Sciatic nerve (tissue), 2 donors: ENCODE measurements at regions not wholly inside any gene's neighbourhood (a gene's known extent, or its start where the extent isn't known, plus 50 kb on each side); places are given as distances from the start of the nearest gene placed in this dataset.
"Not testable (repeated sequence)": the region's sequence is repeated elsewhere in the genome, so short reads cannot be mapped to it uniquely, and the experiment has no call there.

Experiments used
- ATAC-seq: fragments of 200-7000 bp; cut with Tn5 transposase; one replicate; pipeline ENCODE4 v1.9.1; 2020; ENCODE audit warnings: mild to moderate bottlenecking, moderate library complexity
- DNase-seq: peaks from one replicate; pipeline ENCODE4 v3.0.0-alpha.2; 2020; ENCODE audit warnings: low spot score
- intact Hi-C: fragments of 100-400 bp; cut with DNase I; formaldehyde crosslinking; loops from one replicate; pipeline ENCODE4 v1.14.2; 2022
- donor health status: DM: no; HTN: no; CAD: no.
- donor health status: DM: no; HTN: no; CAD: no.

DNA sequence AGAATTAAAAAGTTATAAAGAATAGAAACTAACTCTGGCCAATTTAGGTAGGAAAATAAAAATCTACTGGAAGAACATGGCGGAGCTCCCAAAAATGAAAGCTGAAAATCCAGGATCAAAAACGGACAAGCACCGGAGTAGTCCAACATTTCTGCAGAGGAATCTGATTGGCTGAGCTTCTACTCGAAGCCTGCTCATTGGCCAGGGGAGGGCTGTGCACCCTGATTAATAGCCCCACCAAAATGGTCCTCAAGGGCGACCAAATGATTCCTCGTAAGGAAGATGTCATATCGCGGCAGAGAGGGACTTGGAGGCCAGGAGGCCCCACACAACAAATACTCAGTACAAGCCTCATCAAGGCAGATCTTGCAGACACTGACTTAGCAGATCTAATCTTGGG lies 900.7 kb downstream of the UQCRFS1 start:
- intact Hi-C loops, result no loop called here
- ATAC-seq (no peak), DNase-seq (no peak)

DNA sequence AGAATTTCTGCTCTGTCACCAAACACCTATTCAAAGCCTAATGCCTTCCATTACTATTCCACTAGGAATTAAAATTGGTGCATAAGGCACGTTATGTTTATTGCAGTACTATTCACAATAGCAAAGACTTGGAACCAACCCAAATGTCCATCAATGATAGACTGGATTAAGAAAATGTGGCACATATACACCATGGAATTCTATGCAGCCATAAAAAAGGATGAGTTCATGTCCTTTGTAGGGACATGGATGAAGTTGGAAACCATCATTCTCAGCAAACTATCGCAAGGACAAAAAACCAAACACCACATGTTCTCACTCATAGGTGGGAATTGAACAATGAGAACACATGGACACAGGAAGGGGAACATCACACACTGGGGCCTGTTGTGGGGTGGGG lies 902.1 kb downstream of the UQCRFS1 start:
- ATAC-seq, DNase-seq, intact Hi-C loops: not testable (repeated sequence)

DNA sequence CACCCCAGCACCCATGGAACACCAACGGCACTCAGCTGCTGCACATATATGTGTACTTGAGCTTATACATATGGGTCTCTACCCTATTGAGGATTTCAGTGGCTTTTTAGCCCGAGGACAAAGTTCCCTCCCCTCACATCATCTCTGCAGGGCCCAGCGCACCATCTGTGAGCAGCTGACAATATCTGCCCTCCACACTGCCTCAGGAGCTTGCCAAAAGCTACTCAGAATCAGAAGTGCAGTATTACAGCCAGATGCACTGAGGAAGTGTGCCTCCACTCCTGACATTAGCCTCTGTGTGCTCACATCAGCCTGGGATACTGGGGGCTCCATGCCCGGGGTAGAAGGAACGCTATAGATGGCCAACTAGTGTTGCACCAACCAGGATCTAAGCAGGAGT lies 903.9 kb downstream of the UQCRFS1 start:
- intact Hi-C loops, result no loop called here
- ATAC-seq, result no peak

DNA sequence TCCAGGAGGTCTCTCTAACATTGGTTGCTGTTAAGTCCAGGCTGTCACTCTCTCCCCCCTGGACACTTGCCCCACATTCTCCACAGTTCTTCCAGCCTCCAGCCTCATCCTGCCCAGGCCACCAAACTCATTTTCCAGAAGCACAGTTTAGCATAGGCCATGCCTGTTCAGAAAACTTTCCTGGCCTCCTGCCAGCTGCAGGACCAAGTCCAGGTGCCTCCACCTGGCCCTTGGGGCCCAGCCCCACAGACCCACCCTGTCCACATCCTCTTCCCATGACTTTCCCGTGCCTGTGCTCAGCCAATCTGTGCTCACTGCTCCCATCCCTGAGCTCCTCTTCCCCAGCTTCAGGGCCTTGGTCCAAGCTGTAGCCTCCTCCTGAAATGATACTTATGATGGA lies 905.0 kb downstream of the UQCRFS1 start:
- DNase-seq (no peak), ATAC-seq (no peak)
- intact Hi-C loops, result no loop called here

More for the DNA sequence above, 903.9 kb downstream of the UQCRFS1 start:
- no peak for DNase-seq

DNA sequence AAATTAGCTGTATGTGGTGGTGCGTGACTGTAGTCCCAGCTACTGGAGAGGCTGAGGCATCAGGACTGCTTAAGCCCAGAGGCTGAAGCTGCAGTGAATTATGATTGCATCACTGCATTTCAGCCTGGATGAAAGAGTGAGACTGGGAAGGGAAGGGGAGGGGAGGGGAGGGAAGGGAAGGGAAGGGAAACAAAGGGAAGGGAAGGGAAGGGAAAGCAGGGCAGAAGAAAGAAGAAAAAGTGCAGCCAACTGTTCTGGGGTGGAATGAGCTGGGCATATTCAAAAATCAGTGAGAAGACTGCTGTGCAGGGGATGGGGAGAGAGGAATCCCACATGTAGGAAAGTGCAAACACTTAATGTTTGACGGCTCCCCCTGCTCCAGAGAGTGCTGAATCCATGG lies 905.5 kb downstream of the UQCRFS1 start:
- ATAC-seq, result no peak
- DNase-seq, result no peak
- intact Hi-C loops, result no loop called here

DNA sequence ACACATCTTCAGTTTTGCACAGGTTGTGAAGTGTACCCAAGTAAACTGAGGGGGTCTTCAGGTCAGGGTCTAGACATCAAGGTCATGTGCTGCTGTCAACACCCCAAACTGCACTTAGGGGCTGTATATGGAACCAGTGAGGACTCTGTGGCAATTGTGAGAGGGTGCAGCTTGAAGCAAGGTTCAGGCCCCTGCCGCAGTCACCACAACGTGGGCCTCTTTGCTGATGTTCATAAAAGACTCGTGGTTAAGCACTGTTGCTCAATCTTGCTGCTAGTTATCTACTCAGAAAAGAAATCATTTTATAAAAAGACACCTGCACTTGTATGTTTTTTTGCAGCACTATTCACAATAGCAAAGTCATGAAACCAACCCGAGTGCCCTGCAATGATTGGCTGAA lies 907.4 kb downstream of the UQCRFS1 start:
- ATAC-seq (no peak), DNase-seq (no peak)
- intact Hi-C loops, result no loop called here

DNA sequence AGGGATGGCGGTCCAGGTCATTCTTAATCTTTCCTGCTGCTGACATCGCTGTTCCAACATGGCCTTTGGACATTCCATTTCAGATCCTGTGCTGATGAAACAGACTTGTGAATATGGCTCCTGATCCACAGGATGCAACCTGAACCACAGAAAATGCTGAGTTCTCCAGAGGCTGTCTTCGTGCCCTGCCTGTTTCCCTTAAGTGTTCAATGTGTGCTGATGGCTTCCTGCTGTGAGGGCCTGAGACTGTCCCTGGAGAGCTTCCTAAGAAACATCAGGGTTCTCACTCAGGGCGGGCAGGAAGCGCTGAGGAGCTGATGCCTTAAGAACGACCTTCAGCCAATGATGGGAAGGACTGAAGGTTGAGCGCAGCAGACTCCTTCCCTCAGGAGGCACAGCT lies 909.4 kb downstream of the UQCRFS1 start:
- no peak for ATAC-seq
- intact Hi-C loops, result no loop called here
- no peak for DNase-seq

DNA sequence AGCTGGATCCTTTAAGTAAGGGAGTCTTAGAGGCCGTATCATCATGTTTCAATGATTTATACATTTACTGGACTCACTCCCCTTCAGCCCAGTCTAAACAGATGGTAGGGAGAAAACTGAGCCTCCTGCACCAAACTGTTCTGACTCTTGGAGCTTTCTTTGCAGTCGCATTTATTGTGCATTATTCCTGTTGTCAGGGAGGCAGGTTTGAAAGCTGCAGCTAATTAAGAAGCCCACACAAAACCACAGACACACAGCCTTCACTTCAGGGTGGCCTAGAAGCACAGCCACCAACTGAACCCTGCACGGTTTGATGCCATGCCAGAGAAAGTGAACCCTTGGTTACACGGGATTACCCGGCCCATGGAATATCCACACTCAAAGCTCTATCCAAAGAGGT lies 911.0 kb downstream of the UQCRFS1 start:
- ATAC-seq (no peak), DNase-seq (no peak)
- intact Hi-C loops, result no loop called here

DNA sequence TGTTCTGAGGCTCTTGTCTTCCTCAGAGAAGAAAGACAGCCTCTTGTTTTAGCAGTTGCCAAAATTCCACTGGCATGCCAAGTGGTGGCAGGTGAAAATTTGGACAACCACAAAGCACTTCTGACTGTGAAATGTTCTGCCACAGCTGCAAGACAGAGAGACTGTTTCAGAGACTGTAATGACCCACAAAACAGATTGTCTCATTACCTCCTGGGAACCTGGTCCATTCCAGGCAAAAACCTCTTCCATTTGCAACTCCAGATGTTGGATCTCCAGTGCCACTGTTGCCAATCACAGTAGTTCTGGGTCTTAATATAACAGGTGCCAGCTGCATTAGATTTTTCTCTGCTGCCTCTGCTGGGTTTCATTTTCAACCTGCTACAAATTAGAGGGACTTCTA lies 911.5 kb downstream of the UQCRFS1 start:
- ATAC-seq (no peak), DNase-seq (no peak)
- intact Hi-C loops, result no loop called here

DNA sequence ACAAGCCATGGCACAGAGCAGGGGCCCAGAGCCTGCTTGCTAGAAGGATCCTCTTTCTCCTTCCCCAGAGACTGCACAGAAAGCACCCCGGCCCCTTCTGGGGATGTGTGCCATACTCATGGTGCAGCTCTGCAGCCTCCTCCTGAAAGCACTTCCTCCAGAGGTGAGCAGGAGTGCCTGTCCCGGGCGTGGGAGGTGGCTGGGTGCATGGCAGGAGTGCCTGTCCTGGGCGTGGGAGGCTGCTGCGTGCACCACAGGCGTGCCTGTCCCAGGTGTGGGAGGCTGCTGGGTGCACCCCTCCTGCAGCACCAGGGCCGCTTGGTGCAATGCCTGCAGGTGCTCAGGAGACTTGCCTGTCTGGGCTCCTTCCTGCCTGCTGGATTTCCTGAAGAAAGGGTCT lies 913.3 kb downstream of the UQCRFS1 start:
- DNase-seq, result no peak
- ATAC-seq, result no peak
- intact Hi-C loops, result no loop called here

DNA sequence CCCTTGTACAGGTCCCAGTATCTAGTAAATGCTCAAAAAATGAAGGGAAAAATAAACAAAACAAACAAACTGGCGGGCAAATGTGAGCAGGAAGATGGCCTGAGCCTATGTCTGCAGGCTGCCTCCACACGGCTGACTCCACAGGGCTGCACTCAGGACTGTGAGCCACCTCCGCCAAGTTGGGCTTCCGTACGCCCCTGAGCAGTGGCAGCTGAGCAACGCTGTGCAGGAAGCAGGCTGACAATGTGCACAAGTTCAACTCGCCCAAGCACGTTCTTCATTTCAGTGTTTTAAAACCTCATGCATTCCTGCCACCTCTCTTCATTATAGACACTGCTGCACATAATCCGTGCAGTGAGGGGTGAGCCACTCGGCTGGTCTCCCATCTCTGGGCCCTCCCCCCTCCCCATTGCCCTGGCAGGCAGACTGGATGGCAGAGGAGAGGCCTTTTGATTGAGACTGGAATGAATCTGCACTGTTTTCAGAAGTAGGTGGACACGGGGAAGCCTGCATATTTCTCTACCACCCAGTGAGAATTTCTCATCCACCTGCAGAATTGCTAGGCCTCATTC lies 915.3 kb downstream of the UQCRFS1 start:
- intact Hi-C loops, result no loop called here
- no peak for DNase-seq
- ATAC-seq, result no peak

DNA sequence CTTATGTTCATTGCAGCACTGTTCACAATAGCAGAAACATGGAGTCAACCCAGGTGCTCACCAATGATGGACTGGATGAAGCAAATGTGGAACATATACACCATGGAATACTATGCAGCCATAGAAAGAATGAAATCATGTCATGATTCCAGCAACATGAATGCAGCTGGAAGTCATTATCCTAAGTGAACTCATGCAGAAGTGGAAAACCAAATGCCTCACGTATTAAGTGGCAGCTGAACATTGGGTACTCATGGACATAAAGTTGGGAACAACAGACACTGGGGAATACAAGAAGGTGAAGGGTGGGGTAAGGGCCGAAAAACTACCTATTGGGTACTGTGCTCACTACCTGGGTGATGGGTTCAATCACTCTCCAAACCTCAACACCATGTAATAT lies 915.9 kb downstream of the UQCRFS1 start:
- DNase-seq, result no peak
- no peak for ATAC-seq
- intact Hi-C loops, result no loop called here

DNA sequence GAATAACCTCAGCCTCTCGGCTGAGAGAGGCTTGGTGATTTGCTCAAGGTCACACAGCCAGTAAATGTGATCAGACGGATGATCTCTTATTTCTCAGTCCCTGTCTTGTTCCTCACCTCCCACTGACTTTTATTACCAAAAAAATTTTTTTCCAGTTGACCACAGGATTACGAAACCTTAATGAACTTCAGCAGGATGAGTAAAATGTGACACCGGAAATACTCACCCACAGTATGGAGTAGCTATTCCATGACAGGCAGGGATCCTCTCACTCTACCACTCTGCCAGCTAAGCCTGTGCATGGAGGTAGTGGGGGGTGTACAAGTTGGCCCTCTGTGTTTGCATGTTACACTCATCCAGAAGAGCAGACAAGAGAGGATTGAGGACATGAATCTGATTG lies 916.4 kb downstream of the UQCRFS1 start:
- ATAC-seq (no peak), DNase-seq (no peak)
- intact Hi-C loops, result no loop called here

DNA sequence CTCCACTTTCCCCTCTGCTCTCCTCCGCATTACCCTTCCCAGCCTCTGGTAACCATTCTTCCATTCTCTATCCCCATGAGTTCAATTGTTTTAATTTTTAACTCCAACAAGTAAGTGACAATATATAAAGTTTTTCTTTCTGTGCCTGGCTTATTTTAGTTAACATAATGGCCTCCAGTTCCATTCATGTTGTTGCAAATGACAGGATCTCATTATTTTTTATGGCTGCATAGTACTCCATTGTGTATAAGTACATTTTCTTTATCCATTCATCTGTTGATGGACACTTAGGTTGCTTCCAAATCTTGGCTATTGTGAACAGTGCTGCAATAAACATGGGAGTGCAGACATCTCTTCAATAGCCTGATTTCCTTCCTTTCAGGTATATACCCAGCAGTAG lies 918.0 kb downstream of the UQCRFS1 start:
- intact Hi-C loops, result not testable (repeated sequence)

DNA sequence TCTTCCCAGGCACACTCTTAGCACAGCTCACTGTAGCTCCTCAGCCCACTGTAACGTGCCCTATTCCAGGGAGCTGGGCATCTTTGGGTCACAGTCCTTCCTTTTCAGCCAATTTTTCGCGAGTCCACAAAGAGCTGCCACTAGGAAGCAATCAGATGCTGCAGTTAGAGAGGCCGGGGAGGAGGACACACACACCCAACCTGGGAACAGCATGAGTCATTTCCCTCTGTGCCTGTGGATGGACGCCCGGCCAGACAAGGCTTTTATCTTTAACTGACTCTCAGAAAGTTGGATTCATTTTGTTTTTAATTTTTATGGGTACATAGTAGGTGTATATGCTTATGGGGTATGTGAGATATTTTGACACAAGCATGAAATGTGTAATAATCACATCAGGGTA lies 918.6 kb downstream of the UQCRFS1 start:
- no peak for DNase-seq
- intact Hi-C loops, result no loop called here
- no peak for ATAC-seq

More for the DNA sequence above, 918.0 kb downstream of the UQCRFS1 start:
- ATAC-seq, DNase-seq: not testable (repeated sequence)

DNA sequence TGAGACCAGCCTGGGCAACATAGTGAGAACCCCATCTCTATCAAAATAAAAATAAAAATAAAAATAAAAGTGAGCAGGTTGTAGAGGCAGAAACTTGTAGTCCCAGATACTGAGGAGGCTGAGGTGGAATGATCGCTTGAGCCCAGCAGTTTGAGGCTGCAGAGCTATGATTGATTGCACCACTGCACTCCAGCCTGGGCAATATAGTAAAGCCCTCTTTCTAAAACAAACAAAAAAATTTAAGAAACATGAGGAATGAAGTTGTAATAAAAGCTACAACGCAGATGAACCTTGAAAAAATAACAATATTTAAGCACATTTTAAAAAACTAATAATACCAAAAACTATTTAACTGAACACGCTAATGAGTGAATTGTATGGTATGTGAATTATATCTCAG lies 919.3 kb downstream of the UQCRFS1 start:
- ATAC-seq, result no peak
- intact Hi-C loops, result no loop called here
- no peak for DNase-seq

DNA sequence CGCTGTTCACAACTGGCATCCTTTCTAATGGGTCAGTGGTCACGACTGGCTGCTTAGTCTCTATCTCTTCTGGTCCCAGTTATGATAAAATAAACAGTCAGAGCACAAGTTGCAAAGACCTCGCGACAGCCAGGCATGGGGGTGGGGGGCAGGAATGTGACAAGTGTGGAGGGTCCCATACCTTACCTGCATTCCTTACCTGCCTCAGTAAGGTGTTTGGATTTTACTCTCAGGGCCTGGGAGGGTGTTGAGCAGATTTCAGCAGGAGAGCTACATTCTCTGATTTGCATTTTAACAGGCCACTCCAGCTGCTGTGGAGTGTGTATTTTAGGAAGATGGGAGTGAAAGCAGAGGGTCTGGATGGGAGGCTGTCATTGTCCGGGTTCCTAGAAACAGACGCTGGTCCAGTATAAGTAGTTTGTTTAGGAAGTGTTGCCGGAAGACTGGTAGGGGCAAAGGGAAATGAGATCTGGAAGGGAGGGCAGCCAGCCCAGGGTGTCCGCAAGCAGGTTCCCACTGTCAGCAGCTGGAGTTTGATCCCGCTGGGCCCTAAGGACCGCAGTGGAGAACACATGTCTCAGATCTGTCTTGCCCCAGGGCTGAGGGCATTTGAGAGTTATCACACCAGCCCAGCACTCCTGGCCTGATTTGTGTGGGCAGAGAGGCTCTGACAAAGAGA lies 920.0 kb downstream of the UQCRFS1 start:
- DNase-seq (no peak), ATAC-seq (no peak)
- intact Hi-C loops, result no loop called here

DNA sequence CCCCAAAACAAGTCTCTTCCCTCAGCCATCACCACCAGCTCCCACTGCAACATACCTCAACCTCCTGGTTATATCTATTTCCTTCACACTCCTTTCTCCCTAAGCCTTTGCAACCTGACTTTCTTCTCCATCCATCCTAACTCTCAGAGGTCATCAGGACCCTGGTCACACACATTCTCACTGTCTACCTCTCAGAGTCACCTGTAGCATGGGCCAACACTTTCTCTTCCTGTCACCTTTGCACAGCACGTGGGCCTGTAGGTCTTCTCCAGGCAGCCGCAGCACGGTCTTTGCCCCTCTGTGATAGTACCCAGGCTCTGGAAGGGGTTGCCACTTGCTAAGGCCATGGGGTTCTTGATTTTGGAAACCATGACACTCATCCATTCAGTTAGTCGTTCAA lies 921.1 kb downstream of the UQCRFS1 start:
- DNase-seq, result no peak
- no peak for ATAC-seq
- intact Hi-C loops, result no loop called here

DNA sequence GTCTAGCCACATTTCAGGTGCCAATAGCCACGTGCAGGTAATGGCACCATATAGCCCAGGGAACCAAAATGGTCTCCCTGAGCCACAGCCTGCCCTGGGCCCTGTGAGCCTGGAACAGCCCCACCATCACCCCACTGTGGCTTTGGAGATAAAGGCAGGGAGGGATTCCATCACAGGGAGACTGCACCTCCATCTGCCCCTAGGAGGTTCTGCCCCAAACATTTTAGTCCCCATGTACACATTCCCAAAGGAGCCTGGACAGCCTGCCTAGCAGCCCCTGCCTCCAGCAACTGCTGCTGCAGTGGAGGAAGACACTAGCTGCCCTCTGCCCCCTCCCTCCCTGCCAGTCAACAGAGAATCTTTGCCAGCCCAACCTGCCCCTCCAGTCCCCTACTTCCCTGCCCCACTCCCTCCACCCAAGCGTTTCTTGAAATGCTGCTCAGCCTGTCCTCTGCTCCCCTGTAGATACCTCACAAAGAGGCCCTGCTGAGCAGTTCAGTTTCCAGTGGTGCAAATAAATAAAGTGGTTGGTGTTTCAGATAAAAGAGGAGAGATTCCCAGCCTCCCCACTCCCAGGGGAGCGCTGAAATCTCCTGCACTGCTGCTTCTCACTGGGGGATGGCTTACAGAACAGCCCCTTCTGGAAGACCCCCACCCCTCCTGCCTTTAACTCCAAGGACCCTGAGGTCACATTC lies 921.8 kb downstream of the UQCRFS1 start:
- intact Hi-C loops, result no loop called here
- no peak for DNase-seq
- ATAC-seq, result no peak

DNA sequence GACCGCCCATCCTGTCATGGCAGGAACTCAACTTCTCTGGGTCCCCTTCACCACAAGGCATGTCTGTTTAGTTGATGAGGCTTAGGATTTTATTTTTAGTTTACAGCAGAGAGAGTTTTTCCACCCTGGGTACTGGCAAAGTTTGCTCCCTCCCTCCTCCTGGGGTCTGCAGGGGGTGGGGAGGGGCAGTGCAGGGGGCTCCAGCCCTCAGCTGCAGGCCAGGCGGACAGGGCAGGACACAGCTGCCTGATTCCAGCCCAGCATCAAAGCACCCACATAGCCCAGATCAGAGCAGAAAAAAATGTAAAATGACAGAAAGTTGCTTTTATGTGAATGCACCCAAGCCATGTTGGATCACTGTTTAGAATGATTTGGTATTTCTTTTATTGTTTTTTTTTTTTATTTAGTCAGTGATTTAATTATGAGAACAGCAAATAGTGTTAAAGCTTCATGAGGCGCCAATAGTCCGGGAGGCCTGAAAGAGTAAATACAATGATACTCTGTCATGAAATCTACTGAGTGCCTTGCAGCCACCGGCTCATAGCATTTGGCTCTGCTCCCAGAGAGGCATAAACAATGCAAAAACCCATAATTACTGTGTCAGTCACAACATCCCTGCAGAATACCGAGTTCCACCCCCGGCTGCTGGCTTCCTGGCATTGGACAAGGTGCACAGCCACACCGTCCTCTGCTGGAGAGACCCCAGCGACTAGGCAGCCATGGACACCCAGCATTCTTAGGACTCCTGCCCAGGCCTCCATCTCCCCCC lies 923.5 kb downstream of the UQCRFS1 start:
- intact Hi-C loops, result no loop called here
- ATAC-seq (peak; percentile 72), DNase-seq (no peak)
